HG02623 (cell line): ENCODE measurements at regions not wholly inside any gene's neighbourhood (a gene's known extent, or its start where the extent isn't known, plus 50 kb on each side); places are given as distances from the start of the nearest gene placed in this dataset.
"Not testable (repeated sequence)": the region's sequence is repeated elsewhere in the genome, so short reads cannot be mapped to it uniquely, and the experiment has no call there.

Experiments
- ATAC-seq: cut with Tn5 transposase; IDR thresholded peaks from one replicate; pipeline ENCODE4 v1.9.1; 2021; ENCODE audit warnings: moderate library complexity; ENCODE audit not compliant: unreplicated experiment

GRCh38 chr6:141463237-141463977 is 669.3 kb upstream of the GJE1 start:
- ATAC-seq = peak; percentile 88

- ATAC-seq = no peak
Observed at GRCh38 chr6:141460743-141461484, 671.8 kb upstream of the GJE1 start.

DNA sequence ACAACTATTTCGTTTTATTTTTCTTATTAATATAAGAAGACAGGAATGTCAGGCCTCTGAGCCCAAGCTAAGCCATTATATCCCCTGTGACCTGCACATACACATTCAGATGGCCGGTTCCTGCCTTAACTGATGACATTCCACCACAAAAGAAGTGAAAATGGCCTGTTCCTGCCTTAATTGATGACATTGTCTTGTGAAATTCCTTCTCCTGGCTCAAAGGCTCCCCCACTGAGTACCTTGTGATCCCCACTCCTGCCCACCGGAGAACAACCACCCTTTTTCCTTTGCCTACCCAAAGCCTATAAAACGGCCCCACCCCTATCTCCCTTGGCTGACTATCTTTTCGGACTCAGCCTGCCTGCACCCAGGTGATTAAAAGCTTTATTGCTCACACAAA is 672.5 kb upstream of the GJE1 start:
- not testable (repeated sequence) for ATAC-seq

DNA sequence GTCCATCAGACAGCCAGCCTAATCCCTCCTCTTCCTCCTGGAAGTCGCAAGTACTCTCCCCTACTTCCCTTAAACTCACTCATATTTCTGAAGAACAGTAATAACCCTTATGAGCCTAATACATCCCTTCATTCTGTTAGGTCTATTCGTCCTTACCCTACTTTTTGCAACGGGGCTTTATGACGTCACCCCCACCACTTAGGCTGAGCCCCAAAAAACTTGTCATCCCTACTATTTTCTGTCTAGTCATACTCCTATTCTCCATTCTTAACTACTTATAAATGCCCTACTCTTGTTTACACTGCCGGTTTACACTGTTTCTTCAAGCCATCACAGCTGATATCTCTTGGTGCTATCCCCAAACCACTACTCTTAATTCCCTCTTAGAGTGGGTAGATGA is 674.7 kb upstream of the GJE1 start:
- not testable (repeated sequence) for ATAC-seq

DNA sequence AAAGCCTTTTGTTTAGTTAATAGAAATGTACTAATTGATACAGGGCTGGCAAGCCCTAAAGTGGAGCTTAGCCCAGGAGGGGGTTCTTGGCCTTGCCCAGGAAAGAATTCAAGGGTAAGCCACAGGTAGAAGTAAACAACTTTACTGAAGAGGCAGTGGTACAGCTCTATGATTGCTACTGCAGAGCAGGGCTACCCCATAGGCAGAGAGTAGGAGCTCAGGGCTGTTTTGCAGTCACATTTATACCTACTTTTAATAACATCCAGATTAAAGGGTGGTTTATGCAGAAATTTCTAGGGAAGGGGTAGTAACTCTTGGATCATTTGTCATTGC is 680.4 kb upstream of the GJE1 start:
- no peak for ATAC-seq

GRCh38 chr6:141451511-141452353 is 681.0 kb upstream of the GJE1 start:
- ATAC-seq = no peak

DNA sequence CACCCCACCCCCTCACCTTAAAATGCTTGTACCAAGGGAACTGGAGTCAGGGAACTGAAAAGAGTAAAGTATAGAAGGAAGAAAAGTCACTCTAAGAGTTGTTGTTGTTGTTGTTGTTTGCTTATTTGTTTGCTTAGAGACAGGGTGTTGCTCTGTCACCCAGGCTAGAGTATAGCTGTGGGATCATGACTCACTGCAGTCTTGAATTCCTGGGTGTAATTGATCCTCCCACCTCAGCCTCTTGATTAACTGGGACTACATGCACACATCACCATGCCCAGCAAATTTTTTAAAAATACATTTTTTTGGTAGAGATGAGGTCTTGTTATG is 681.6 kb upstream of the GJE1 start:
- ATAC-seq = no peak

DNA sequence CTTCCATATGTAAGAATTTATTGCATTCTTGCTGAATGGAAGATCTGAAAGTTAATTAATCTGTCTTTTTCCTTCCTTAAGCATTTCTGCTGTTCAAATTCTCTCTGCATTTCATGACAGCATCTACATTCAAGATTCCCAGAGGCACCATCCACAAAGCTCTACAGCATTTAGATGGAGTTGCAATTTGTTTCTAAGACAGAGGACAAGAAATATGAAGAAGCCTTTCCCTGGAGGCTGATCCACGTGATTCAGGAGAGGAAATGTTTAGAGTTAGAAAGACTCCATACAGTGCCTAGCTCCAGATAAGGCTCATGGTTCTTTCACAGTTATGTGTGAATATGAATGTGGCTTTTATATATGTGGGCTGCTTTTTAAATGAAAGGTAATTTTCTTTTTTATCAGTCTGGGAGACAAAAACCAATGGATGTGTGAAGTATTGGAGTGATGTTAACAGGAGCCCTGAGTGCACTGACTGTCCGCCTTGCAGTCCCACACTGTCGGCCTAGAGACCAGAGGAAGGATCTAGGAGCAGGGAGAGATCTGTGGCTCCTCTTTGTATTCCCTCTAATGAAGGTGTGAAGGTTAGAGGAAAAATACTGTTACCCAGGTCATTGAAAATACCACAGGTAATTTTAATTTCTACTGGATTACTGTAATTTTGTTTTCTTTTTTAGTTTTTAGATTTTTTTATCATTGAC is 686.6 kb upstream of the GJE1 start:
- ATAC-seq = no peak

DNA sequence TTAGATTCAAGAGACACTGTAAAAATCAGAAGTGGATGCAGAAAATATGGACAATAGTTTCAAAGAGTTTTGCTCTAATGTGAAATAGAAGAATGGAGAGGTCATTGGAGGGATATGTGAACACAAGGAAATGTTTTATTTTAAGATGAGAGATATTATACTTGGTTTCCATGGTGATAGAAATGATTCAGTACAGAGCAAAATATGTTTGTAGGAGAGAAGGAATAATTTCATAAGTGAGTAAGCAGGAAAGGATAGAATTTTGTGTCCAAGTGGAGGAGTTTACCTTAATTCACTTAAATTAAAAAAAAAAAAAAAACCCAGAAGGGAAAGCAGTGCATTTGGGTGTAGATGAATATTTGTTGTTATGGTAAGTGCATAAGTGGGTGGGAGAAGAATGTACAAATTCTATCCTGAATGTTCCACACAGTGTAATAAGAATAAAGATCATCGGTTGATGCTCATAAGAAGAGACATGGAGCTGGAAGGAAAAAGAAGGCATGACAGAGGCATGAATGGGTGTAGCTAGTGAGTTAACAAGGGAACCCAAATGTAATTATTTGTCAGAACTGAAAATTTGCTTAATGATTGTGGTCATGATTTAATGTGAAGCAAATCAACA is 688.9 kb upstream of the GJE1 start:
- no peak for ATAC-seq

DNA sequence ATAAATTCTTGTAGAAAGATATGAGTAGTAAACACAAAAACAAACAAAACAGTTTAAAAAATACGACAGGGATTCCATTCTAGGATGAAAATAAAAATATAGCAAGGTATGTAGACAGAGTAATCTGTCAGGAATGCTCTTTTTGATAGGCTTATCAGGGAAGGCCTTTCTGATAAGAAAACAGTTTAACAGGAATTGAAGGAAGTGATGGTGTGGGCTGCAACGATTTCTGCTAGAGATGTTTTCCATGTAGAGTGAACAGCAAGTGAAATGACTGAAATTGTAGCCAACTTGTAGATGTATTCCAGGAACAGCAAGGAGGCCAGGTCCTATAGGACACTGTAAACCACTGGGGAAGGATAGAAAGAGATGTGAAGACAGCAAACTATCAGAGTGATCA is 689.7 kb upstream of the GJE1 start:
- ATAC-seq = no peak

GRCh38 chr6:141439513-141439912 is 693.2 kb upstream of the GJE1 start:
- no peak for ATAC-seq

- no peak for ATAC-seq
Observed at GRCh38 chr6:141437685-141438084, 695.0 kb upstream of the GJE1 start.

GRCh38 chr6:141437011-141437410 is 695.7 kb upstream of the GJE1 start:
- no peak for ATAC-seq

GRCh38 chr6:141426400-141426980 is 706.2 kb upstream of the GJE1 start:
- ATAC-seq = no peak

DNA sequence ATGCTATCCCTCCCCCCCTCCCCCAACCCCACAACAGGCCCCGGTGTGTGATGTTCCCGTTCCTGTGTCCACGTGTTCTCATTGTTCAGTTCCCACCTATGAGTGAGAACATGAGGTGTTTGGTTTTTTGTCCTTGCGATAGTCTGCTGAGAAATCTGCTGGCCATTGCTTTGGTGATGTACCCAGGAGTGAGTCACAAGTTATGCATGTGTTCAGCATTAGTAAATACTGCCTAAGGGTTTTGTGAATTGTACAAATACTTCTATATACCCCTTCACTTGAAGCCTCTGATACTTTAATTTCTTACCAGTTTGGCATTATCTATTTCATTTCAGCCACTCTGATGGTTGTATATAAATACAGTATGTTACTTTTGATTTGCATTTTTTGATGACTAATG is 711.3 kb upstream of the GJE1 start:
- no peak for ATAC-seq

GRCh38 chr6:141418076-141418475 is 714.6 kb upstream of the GJE1 start:
- ATAC-seq = no peak

DNA sequence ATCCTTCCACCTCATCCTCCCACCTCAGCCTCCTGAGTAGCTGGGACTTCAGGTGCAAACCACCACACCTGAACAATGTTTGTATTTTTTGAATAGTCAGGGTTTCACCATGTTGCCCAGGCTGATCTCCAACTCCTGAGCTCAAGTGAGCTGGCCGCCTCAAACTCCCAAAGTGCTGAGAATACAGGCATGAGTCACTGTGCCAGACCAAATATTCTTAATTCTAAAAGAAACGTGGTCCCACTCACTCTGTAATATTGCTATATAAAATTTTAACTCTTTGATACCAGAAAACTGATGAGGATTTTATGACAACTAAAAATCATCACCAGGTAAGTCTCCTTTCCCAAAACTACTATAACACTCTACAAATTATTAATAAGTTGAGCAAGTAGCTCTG is 716.8 kb upstream of the GJE1 start:
- no peak for ATAC-seq

DNA sequence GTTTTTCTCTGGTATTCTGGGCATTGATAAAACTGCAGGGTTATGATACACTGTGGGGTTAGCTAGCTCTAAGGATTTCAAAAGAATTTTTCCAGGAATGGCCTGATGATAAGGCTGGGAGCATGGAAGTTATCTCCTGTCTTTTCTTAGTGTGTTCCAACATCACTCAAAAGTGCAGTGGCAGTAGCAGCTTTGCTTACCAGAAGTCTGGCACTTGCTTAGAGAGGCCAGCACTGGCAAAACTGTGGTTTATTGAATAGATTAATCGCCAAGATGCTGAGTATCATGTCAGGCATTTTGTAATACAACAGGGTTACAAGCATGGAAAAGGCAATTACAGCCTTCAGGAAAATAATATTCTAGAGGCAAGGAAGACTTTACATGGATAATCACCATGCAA is 719.5 kb upstream of the GJE1 start:
- no peak for ATAC-seq

GRCh38 chr6:141406761-141407160 is 726.0 kb upstream of the GJE1 start:
- ATAC-seq = no peak

GRCh38 chr6:141403827-141404226 is 728.9 kb upstream of the GJE1 start:
- ATAC-seq = no peak

- ATAC-seq = no peak
Observed at GRCh38 chr6:141403103-141403502, 729.6 kb upstream of the GJE1 start.
